Amniotic epithelial cell (primary cell): ENCODE measurements at regions not wholly inside any gene's neighbourhood (a gene's known extent, or its start where the extent isn't known, plus 50 kb on each side); places are given as distances from the start of the nearest gene placed in this dataset.

Source experiments
- DNase-seq: peaks from one replicate; pipeline ENCODE4 v3.0.0-alpha.2; 2010; ENCODE audit warnings: low read depth

GRCh38 chr7:340979-341694 is 51.2 kb downstream of the FOXL3 start:
- DNase-seq, result no peak

GRCh38 chr7:341841-342638 is 52.1 kb downstream of the FOXL3 start:
- DNase-seq, result no peak

- DNase-seq, result no peak
Measured at GRCh38 chr7:342681-343216, 52.8 kb downstream of the FOXL3 start.

GRCh38 chr7:343227-343822 is 53.4 kb downstream of the FOXL3 start:
- DNase-seq, result no peak

- DNase-seq, result no peak
Measured at GRCh38 chr7:343864-344607, 54.1 kb downstream of the FOXL3 start.

- DNase-seq, result no peak
Measured at GRCh38 chr7:344608-344994, 54.6 kb downstream of the FOXL3 start.

- no peak for DNase-seq
Measured at GRCh38 chr7:346116-346898, 56.3 kb downstream of the FOXL3 start.

GRCh38 chr7:347001-347590 is 57.1 kb downstream of the FOXL3 start:
- DNase-seq, result no peak

- no peak for DNase-seq
Measured at GRCh38 chr7:347644-348479, 57.9 kb downstream of the FOXL3 start.

- no peak for DNase-seq
Measured at GRCh38 chr7:348480-348844, 58.5 kb downstream of the FOXL3 start.

GRCh38 chr7:348962-349743 is 59.2 kb downstream of the FOXL3 start:
- DNase-seq, result no peak

GRCh38 chr7:351256-351655 is 61.3 kb downstream of the FOXL3 start:
- DNase-seq, result no peak

GRCh38 chr7:351681-352480 is 61.9 kb downstream of the FOXL3 start:
- DNase-seq, result no peak

- no peak for DNase-seq
Measured at GRCh38 chr7:353746-354325, 63.9 kb downstream of the FOXL3 start.

- DNase-seq, result no peak
Measured at GRCh38 chr7:354597-355470, 64.9 kb downstream of the FOXL3 start.

GRCh38 chr7:355568-355967 is 65.6 kb downstream of the FOXL3 start:
- DNase-seq, result no peak

GRCh38 chr7:356087-356486 is 66.1 kb downstream of the FOXL3 start:
- no peak for DNase-seq
